Loucy (cell line): ENCODE measurements at regions not wholly inside any gene's neighbourhood (a gene's known extent, or its start where the extent isn't known, plus 50 kb on each side); places are given as distances from the start of the nearest gene placed in this dataset.

Experiments
- CTCF ChIP-seq: fragments of 200-600 bp; sonication (generic); conservative IDR thresholded peaks from 2 replicates; pipeline ENCODE4 v1.5.1; 2014; ENCODE audit warnings: mild to moderate bottlenecking, antibody characterized with exemption, low read length
- EZH2phosphoT487 ChIP-seq: fragments of 200-600 bp; IDR thresholded peaks from 2 replicates; pipeline ENCODE4 v1.6.1; 2018; ENCODE audit warnings: antibody characterized with exemption, mild to moderate bottlenecking, moderate library complexity, borderline replicate concordance

- TF ChIP-seq CTCF = peak; percentile 57
- no peak for TF ChIP-seq EZH2phosphoT487
Measured at GRCh38 chrX:80181079-80181478, 166.5 kb downstream of the TBX22 start.
